H1 (cell line): ENCODE measurements at regions not wholly inside any gene's neighbourhood (a gene's known extent, or its start where the extent isn't known, plus 50 kb on each side); places are given as distances from the start of the nearest gene placed in this dataset.

Experiments
- CTCF ChIA-PET: fragments of 300-600 bp; sonication (Branson Sonifier 250); formaldehyde crosslinking; loops from one replicate; lab custom pipeline; 2021; ENCODE audit not compliant: partially characterized antibody; lab: Charles Lee
- POLR2A ChIA-PET: fragments of 300-600 bp; sonication (Branson Sonifier 250); formaldehyde crosslinking; loops from one replicate; lab custom pipeline; 2021; ENCODE audit warnings: inconsistent platforms; ENCODE audit not compliant: partially characterized antibody; lab: Charles Lee
- DNase-seq, 2 experiments: peaks; one replicate each; pipeline versions ENCODE4 v3.0.0 to v3.0.0-alpha.2; 2010 to 2022; ENCODE audit warnings: low spot score in 2 of 2, low read depth in 1 of 2, mixed read lengths in 1 of 2
- FAIRE-seq: peaks from 2 replicates; lab custom pipeline; 2011; peaks lifted over from hg19 to GRCh38; lab: Jason Lieb, UNC
- H2AFZ ChIP-seq: 2 replicates; pipeline ENCODE4 v1.8.1; 2012; ENCODE audit warnings: low read length, inconsistent platforms
- H2AK5ac ChIP-seq: 2 replicates; pipeline ENCODE4 v1.6.1; 2013; ENCODE audit warnings: low read depth, low read length
- H2BK120ac ChIP-seq: replicated peaks from 2 replicates; pipeline ENCODE3; 2013; ENCODE audit warnings: low read depth, low read length, inconsistent platforms
- H2BK12ac ChIP-seq: 2 replicates; pipeline ENCODE4 v1.6.1; 2013; ENCODE audit warnings: low read depth, low read length
- H2BK15ac ChIP-seq: 2 replicates; pipeline ENCODE4 v1.6.1; 2013; ENCODE audit warnings: low read length
- H2BK20ac ChIP-seq: 2 replicates; pipeline ENCODE4 v1.6.1; 2013; ENCODE audit warnings: low read length
- H2BK5ac ChIP-seq: 2 replicates; pipeline ENCODE4 v1.6.1; 2013; ENCODE audit warnings: low read depth, low read length
- H3K14ac ChIP-seq: 2 replicates; pipeline ENCODE4 v1.6.1; 2013; ENCODE audit warnings: inconsistent platforms; ENCODE audit not compliant: insufficient read length
- H3K18ac ChIP-seq: 2 replicates; pipeline ENCODE4 v1.6.1; 2013; ENCODE audit warnings: low read length; ENCODE audit errors: extremely low read depth
- H3K23ac ChIP-seq: 2 replicates; pipeline ENCODE4 v1.6.1; 2013; ENCODE audit warnings: inconsistent platforms; ENCODE audit not compliant: insufficient read length
- H3K23me2 ChIP-seq: 2 replicates; pipeline ENCODE4 v1.6.1; 2013; ENCODE audit warnings: low read depth, low read length
- H3K27ac ChIP-seq: 2 replicates; pipeline ENCODE4 v1.6.1; 2011; ENCODE audit warnings: low read depth, low read length, inconsistent platforms
- H3K27me3 ChIP-seq, 4 experiments: replicated peaks in 1 of 4; 1 replicate in 1 of 4; 2 replicates in 3 of 4; pipeline versions ENCODE4 v1.6.1 to v1.8.1; 2011 to 2013; ENCODE audit warnings: low read length in 3 of 4, mild to moderate bottlenecking in 3 of 4, inconsistent platforms in 2 of 4, mixed read lengths in 2 of 4, moderate library complexity in 1 of 4; ENCODE audit not compliant: control insufficient read depth in 3 of 4, insufficient read depth in 3 of 4; ENCODE audit errors: extremely low read depth in 1 of 4
- H3K36me3 ChIP-seq, 4 experiments: 2 replicates each; pipeline versions ENCODE4 v1.6.1 to v1.8.1; 2011 to 2013; ENCODE audit warnings: mild to moderate bottlenecking in 4 of 4, low read length in 3 of 4, moderate library complexity in 2 of 4, control low read depth in 1 of 4, inconsistent platforms in 1 of 4; ENCODE audit not compliant: insufficient read depth in 4 of 4, control insufficient read depth in 2 of 4
- H3K4ac ChIP-seq: replicated peaks from 2 replicates; pipeline ENCODE3; 2013; ENCODE audit warnings: low read length, low read depth, mixed read lengths, inconsistent platforms; ENCODE audit not compliant: insufficient read length
- H3K4me1 ChIP-seq, 4 experiments: replicated peaks in 1 of 4; 1 replicate in 1 of 4; 2 replicates in 3 of 4; pipeline versions ENCODE4 v1.6.1 to v1.8.1; 2011 to 2013; ENCODE audit warnings: low read length in 3 of 4, inconsistent platforms in 2 of 4, mixed read lengths in 1 of 4; ENCODE audit not compliant: insufficient read depth in 4 of 4, control insufficient read depth in 3 of 4
- H3K4me2 ChIP-seq, 2 experiments: 2 replicates each; pipeline versions ENCODE4 v1.6.1 to v1.8.1; 2011 to 2013; ENCODE audit warnings: low read depth in 2 of 2, low read length in 2 of 2, control low read depth in 1 of 2, inconsistent platforms in 1 of 2, mild to moderate bottlenecking in 1 of 2; ENCODE audit not compliant: insufficient read depth in 1 of 2
- H3K4me3 ChIP-seq, 4 experiments: fragments of 200-600, 300-600 bp in 1 of 4; sonication (generic), shearing (Covaris generic), sonication (Bioruptor Twin) in 1 of 4; 2 replicates each; pipeline versions ENCODE4 v1.5.1 to v1.8.1; 2011 to 2016; ENCODE audit warnings: low read length in 4 of 4, low read depth in 3 of 4, control low read depth in 2 of 4, inconsistent platforms in 2 of 4, mild to moderate bottlenecking in 2 of 4, mixed read lengths in 1 of 4, moderate library complexity in 1 of 4; ENCODE audit not compliant: insufficient read depth in 2 of 4; ENCODE audit errors: extremely low read depth in 1 of 4
- H3K56ac ChIP-seq: replicated peaks from 2 replicates; pipeline ENCODE3; 2013; ENCODE audit warnings: low read depth, mild to moderate bottlenecking, mixed read lengths, low read length, inconsistent platforms; ENCODE audit not compliant: insufficient read length
- H3K79me1 ChIP-seq: 2 replicates; pipeline ENCODE4 v1.6.1; 2013; ENCODE audit warnings: low read depth, low read length, control low read depth
- H3K79me2 ChIP-seq, 2 experiments: 2 replicates each; pipeline versions ENCODE4 v1.6.1 to v1.8.1; 2012 to 2013; ENCODE audit warnings: low read length in 2 of 2, mild to moderate bottlenecking in 2 of 2, inconsistent platforms in 1 of 2; ENCODE audit not compliant: insufficient read depth in 2 of 2, control insufficient read depth in 1 of 2
- H3K9ac ChIP-seq, 4 experiments: replicated peaks in 1 of 4; 1 replicate in 1 of 4; 2 replicates in 3 of 4; pipeline versions ENCODE4 v1.6.1 to v1.8.1; 2011 to 2013; ENCODE audit warnings: low read depth in 3 of 4, low read length in 3 of 4, control low read depth in 2 of 4, mild to moderate bottlenecking in 2 of 4, moderate library complexity in 2 of 4, inconsistent platforms in 1 of 4; ENCODE audit errors: extremely low read depth in 1 of 4
- H3K9me3 ChIP-seq, 2 experiments: 2 replicates each; pipeline versions ENCODE4 v1.6.1 to v1.8.1; 2012 to 2013; ENCODE audit warnings: mild to moderate bottlenecking in 2 of 2, moderate library complexity in 2 of 2, control low read depth in 1 of 2, inconsistent platforms in 1 of 2, low read depth in 1 of 2, low read length in 1 of 2, mixed read lengths in 1 of 2; ENCODE audit not compliant: insufficient read depth in 2 of 2
- H4K20me1 ChIP-seq, 2 experiments: replicated peaks in 1 of 2; 2 replicates each; pipeline versions ENCODE3 to v1.8.1; 2011 to 2013; ENCODE audit warnings: inconsistent platforms in 2 of 2, low read length in 2 of 2, mild to moderate bottlenecking in 1 of 2; ENCODE audit not compliant: insufficient read depth in 2 of 2, control insufficient read depth in 1 of 2
- H4K5ac ChIP-seq: 2 replicates; pipeline ENCODE4 v1.6.1; 2013; ENCODE audit warnings: low read length, low read depth, mixed read lengths, inconsistent platforms; ENCODE audit not compliant: insufficient read length
- H4K8ac ChIP-seq: 2 replicates; pipeline ENCODE4 v1.8.0; 2013; ENCODE audit warnings: mild to moderate bottlenecking, moderate library complexity, low read length, inconsistent platforms; ENCODE audit not compliant: insufficient read depth; ENCODE audit errors: extremely low read depth
- H4K91ac ChIP-seq: replicated peaks from 2 replicates; pipeline ENCODE3; 2013; ENCODE audit warnings: low read length, mixed read lengths, inconsistent platforms; ENCODE audit not compliant: insufficient read length
- EP300 ChIP-seq, 2 experiments: IDR thresholded peaks; 1 replicate in 1 of 2; 2 replicates in 1 of 2; pipeline ENCODE4 v1.6.1; 2011 to 2012; ENCODE audit warnings: low read depth in 2 of 2, low read length in 2 of 2, mild to moderate bottlenecking in 2 of 2, borderline replicate concordance in 1 of 2, inconsistent platforms in 1 of 2, moderate library complexity in 1 of 2
- NANOG ChIP-seq: IDR thresholded peaks from 2 replicates; pipeline ENCODE4 v1.6.1; 2011; ENCODE audit warnings: low read length, low read depth, mild to moderate bottlenecking, inconsistent platforms; ENCODE audit not compliant: insufficient read depth, poor library complexity, severe bottlenecking
- SIRT6 ChIP-seq: IDR thresholded peaks from one replicate; pipeline ENCODE4 v1.7.1; 2012; ENCODE audit warnings: low read length, inconsistent platforms
- TEAD4 ChIP-seq: IDR thresholded peaks from 2 replicates; pipeline ENCODE4 v1.6.1; 2012; ENCODE audit warnings: low read depth, low read length, inconsistent platforms, mixed read lengths
- WGBS, 2 experiments: shearing (Covaris generic) in 1 of 2; methylation state at CpG; one replicate each; pipeline versions ENCODE4 v1.1.6 to v1.1.7; 2013 to 2015; ENCODE audit warnings: low lambda C conversion rate in 2 of 2, mixed read lengths in 2 of 2, inconsistent platforms in 1 of 2, low coverage in 1 of 2, missing lambda C conversion rate in 1 of 2; ENCODE audit not compliant: insufficient replicate concordance in 2 of 2, insufficient coverage in 1 of 2, insufficient read length in 1 of 2; ENCODE audit errors: extremely low coverage in 1 of 2, missing lambda C conversion rate in 1 of 2; 5-methylcytosine and 5-hydroxymethylcytosine counted together

- POLR2A ChIA-PET, result no interaction called here
- CTCF ChIA-PET, result interaction anchor here (1.0 kb wide), 1 partner anchor 37 kb away, joined by 3 read pairs; no protein-coding TSS in a partner anchor
These were observed 143.4 kb downstream of the NDUFA10 start for GRCh38 chr2:239881561-239882320.

More at GRCh38 chr2:239881561-239882320, 143.4 kb downstream of the NDUFA10 start:
- Histone ChIP-seq H2AFZ (no peak overlapping the region), H4K20me1 (no peaks in the 10 kb centered on the region), H2BK20ac (no peak overlapping the region), H2BK15ac (no peak overlapping the region), H4K5ac (no peak overlapping the region), H3K23ac (no peak overlapping the region), H4K91ac (no peak overlapping the region), H3K36me3 (no peaks in the 10 kb centered on the region), H3K9ac (no peak overlapping the region), H2BK5ac (no peak overlapping the region), H3K4ac (no peak overlapping the region), H2BK12ac (no peak overlapping the region), H3K27me3 (no peaks in the 10 kb centered on the region; a peak in 2 of 7 replicates), H4K8ac (no peak overlapping the region; the same call in none of the 2 replicates), H3K18ac (no peak overlapping the region; the same call in 1 of the 2 replicates), H3K56ac (no peak overlapping the region), H3K4me1 (peaks cover 0 to 6% (median 3%) of the 10 kb centered on the region in 4 experiments; a peak in 4 of 7 replicates), H3K79me1 (no peaks in the 10 kb centered on the region), H2AK5ac (no peak overlapping the region), H3K27ac (no peak overlapping the region), H3K4me2 (no peak overlapping the region), H3K4me3 (no peak overlapping the region), H2BK120ac (no peak overlapping the region), H3K9me3 (peaks cover 15 to 16% of the 10 kb centered on the region in 2 experiments), H3K79me2 (no peaks in the 10 kb centered on the region), H3K23me2 (no peaks in the 10 kb centered on the region), H3K14ac (no peak overlapping the region)
- FAIRE-seq, result no peak
- WGBS, 2 experiments, result 91% methylated on average over 17 of the region's 17 CpGs; no CpG with 5 or more reads in 1 of the 2 experiments
- TF ChIP-seq SIRT6 (no peak), NANOG (no peak), TEAD4 (no peak), EP300 (IDR thresholded peaks at IDR 0.05; ENCODE audit: borderline replicate concordance in 1 of 2, low read depth in 2 of 2, low read length in 2 of 2) (no peak)
- no peak for DNase-seq
